GM18502 (cell line): ENCODE measurements at regions not wholly inside any gene's neighbourhood (a gene's known extent, or its start where the extent isn't known, plus 50 kb on each side); places are given as distances from the start of the nearest gene placed in this dataset.

Experiments
- ATAC-seq: cut with Tn5 transposase; IDR thresholded peaks from one replicate; pipeline ENCODE4 v1.9.1; 2021; ENCODE audit warnings: mild to moderate bottlenecking; ENCODE audit not compliant: unreplicated experiment, poor library complexity

- no peak for ATAC-seq
These were observed 245.8 kb downstream of the TMX3 start for GRCh38 chr18:68469049-68469625.

- no peak for ATAC-seq
These were observed 247.0 kb downstream of the TMX3 start for GRCh38 chr18:68467957-68468356.

GRCh38 chr18:68467329-68467728 lies 247.6 kb downstream of the TMX3 start:
- ATAC-seq, result no peak

- ATAC-seq, result no peak
These were observed 248.2 kb downstream of the TMX3 start for GRCh38 chr18:68466672-68467071.

GRCh38 chr18:68462766-68463165 lies 252.1 kb downstream of the TMX3 start:
- ATAC-seq, result no peak

- no peak for ATAC-seq
These were observed 252.8 kb downstream of the TMX3 start for GRCh38 chr18:68462148-68462547.

GRCh38 chr18:68461481-68462018 lies 253.4 kb downstream of the TMX3 start:
- ATAC-seq, result no peak

GRCh38 chr18:68459968-68460367 lies 254.9 kb downstream of the TMX3 start:
- no peak for ATAC-seq

- ATAC-seq, result no peak
These were observed 257.9 kb downstream of the TMX3 start for GRCh38 chr18:68456985-68457384.

- no peak for ATAC-seq
These were observed 259.7 kb downstream of the TMX3 start for GRCh38 chr18:68455229-68455603.

- no peak for ATAC-seq
These were observed 260.2 kb downstream of the TMX3 start for GRCh38 chr18:68454511-68455228.

GRCh38 chr18:68449292-68449691 lies 265.6 kb downstream of the TMX3 start:
- no peak for ATAC-seq

GRCh38 chr18:68448736-68449135 lies 266.2 kb downstream of the TMX3 start:
- no peak for ATAC-seq

GRCh38 chr18:68447286-68447685 lies 267.6 kb downstream of the TMX3 start:
- ATAC-seq, result no peak

GRCh38 chr18:68445668-68446426 lies 269.1 kb downstream of the TMX3 start:
- ATAC-seq, result no peak

- ATAC-seq, result no peak
These were observed 269.8 kb downstream of the TMX3 start for GRCh38 chr18:68445136-68445535.

GRCh38 chr18:68441241-68441640 lies 273.7 kb downstream of the TMX3 start:
- ATAC-seq, result no peak

GRCh38 chr18:68440433-68440832 lies 274.5 kb downstream of the TMX3 start:
- no peak for ATAC-seq

- ATAC-seq, result no peak
These were observed 275.3 kb downstream of the TMX3 start for GRCh38 chr18:68439642-68440041.

GRCh38 chr18:68438983-68439382 lies 275.9 kb downstream of the TMX3 start:
- ATAC-seq, result no peak

- ATAC-seq, result no peak
These were observed 276.4 kb downstream of the TMX3 start for GRCh38 chr18:68438536-68438935.
